GM12873 (cell line): ENCODE measurements at regions not wholly inside any gene's neighbourhood (a gene's known extent, or its start where the extent isn't known, plus 50 kb on each side); places are given as distances from the start of the nearest gene placed in this dataset.

ENCODE experiments used
- CTCF ChIP-seq: IDR thresholded peaks from 2 replicates; pipeline ENCODE4 v1.5.1; 2012; ENCODE audit warnings: low read depth, mild to moderate bottlenecking, moderate library complexity, low read length, control low read depth; ENCODE audit not compliant: insufficient read depth; ENCODE audit errors: missing control alignments

DNA sequence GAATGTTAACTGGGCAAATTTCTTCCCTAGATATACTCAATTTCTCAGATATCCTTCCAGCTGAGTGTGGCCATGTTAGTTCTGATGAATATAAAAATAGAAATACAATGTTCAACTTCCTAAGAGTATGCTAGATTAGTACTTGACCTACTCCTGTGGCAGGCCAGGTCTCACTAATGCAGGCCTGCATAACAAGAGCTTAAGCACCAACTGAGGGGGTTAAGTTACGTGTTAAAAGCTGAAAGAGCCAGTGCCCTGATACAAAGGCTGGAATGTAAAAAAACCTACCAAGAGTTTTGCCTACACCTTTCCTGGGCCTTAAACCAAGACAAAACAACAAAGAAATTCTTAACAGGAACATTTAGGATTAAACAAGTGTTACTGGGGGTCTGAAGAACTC, 102.8 kb downstream of the MRPS30 start:
- no peak for TF ChIP-seq CTCF

- TF ChIP-seq CTCF = no peak
Observed at GRCh38 chr5:44914221-44914620, 105.5 kb downstream of the MRPS30 start.

DNA sequence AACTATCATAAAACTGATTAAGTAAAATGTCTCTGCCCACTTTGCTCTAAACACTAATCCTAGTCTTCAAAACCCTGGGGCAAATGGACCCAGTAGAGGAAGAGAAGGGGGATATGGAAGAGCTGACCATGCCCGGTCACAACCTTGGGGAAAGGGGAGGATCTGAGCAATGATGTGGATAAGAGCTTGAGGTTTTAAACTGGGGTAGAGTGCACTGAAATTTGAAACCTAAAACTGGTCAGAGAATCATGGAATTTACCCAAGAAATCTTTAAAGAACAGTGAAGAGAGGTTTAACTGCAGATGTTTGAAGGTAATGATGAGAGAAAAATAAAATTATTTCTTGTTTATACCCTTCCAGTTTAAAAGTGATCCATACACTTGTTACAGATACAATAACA, 110.8 kb downstream of the MRPS30 start:
- no peak for TF ChIP-seq CTCF

DNA sequence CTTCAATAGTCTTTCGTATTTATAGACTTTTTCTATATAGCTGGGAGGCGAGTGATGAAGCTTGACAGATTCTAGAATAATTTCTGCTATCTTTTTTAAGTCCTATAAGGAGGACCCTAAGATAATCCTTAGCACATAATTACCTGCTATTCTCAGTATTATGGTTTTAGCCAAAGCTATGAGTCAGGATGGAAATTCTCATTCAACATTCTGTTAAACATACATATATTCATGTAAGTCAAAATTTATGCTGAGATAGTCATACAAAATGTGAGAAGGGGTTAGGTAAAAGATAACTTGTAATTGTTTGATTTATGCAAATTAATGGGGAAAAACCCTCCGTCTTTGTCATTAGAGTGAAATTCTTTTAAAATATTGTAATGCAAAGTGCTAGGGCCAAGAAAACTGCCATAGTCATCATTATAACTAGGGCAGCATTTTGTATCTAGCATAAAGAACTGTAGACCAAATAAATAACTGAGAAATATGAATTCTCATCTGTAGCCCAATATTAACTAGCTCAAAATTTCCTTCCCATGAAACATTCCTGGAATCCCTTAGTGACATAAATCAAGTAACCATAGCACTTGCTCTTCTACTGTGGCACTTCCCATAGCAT, 118.5 kb downstream of the MRPS30 start:
- TF ChIP-seq CTCF = no peak

GRCh38 chr5:44932922-44933585, 124.3 kb downstream of the MRPS30 start:
- TF ChIP-seq CTCF = no peak

DNA sequence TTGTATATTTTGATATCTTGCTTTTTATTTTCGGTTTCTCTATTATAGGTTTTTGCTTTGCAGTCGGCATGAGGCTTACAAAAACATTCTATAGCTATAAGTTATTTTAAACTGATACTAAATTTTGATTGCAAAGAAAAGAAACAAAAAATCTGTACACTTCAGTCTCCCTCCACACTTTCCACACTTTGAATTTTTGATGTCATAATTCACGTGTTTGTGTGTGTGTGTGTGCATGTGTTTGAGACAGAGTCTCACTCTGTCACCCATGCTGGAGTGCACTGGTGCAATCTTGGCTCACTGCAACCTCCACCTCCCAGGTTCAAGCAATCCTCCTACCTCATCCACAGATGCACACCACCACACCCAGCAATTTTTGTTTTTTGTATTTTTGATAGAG, 124.9 kb downstream of the MRPS30 start:
- no peak for TF ChIP-seq CTCF

- TF ChIP-seq CTCF = peak; percentile 52
Observed at GRCh38 chr5:44935262-44935661, 126.5 kb downstream of the MRPS30 start.
